HepG2 (cell line): ENCODE measurements at regions not wholly inside any gene's neighbourhood (a gene's known extent, or its start where the extent isn't known, plus 50 kb on each side); places are given as distances from the start of the nearest gene placed in this dataset.

ENCODE experiments used
- ATAC-seq: fragments of 200-7000 bp; cut with Tn5 transposase; 3 replicates; pipeline ENCODE4 v1.9.1; 2020; ENCODE audit warnings: mild to moderate bottlenecking, moderate library complexity
- BruUV-seq: library from RNA; stranded (reverse); fragments of 400-500 nt; replicated peaks from 2 replicates; lab custom pipeline; 2021; lab: Mats Ljungman, UMichigan
- CTCF ChIA-PET: fragments of 300-600 bp; formaldehyde crosslinking; extraction: SDS; loops from one replicate; lab custom pipeline; 2021; ENCODE audit warnings: low total read pairs, inconsistent platforms, low intra/inter-chr PET ratio; lab: Yijun Ruan, JAX
- POLR2A ChIA-PET: fragments of 350-600 bp; sonication (Branson Sonifier 250); formaldehyde crosslinking; loops from one replicate; lab custom pipeline; 2020; ENCODE audit warnings: antibody characterized with exemption, inconsistent platforms; lab: Yijun Ruan, JAX
- DNase-seq: peaks from one replicate; pipeline ENCODE4 v3.0.0-alpha.2; 2015; ENCODE audit warnings: low spot score
- FAIRE-seq: peaks from 3 replicates; lab custom pipeline; 2011; peaks lifted over from hg19 to GRCh38; lab: Jason Lieb, UNC
- H2AFZ ChIP-seq: one replicate; pipeline ENCODE4 v1.6.1; 2011; ENCODE audit warnings: low read length, inconsistent platforms
- H3K27ac ChIP-seq: fragments of 300-600 bp; 3 replicates; pipeline ENCODE4 v1.8.0; 2011; ENCODE audit warnings: mixed run types, mild to moderate bottlenecking, mixed read lengths, low read length, inconsistent platforms; ENCODE audit not compliant: insufficient read depth; ENCODE audit errors: extremely low read length
- H3K27me3 ChIP-seq, 2 experiments: fragments of 200-600 bp in 1 of 2; 2 replicates in 1 of 2; 3 replicates in 1 of 2; pipeline versions ENCODE4 v1.6.0 to v1.8.0; 2011; ENCODE audit warnings: low read length in 2 of 2, mild to moderate bottlenecking in 2 of 2, moderate library complexity in 2 of 2, inconsistent platforms in 1 of 2; ENCODE audit not compliant: insufficient read depth in 2 of 2, control insufficient read depth in 1 of 2
- H3K36me3 ChIP-seq, 2 experiments: fragments of 200-600 bp in 1 of 2; replicated peaks in 1 of 2; 2 replicates in 1 of 2; 3 replicates in 1 of 2; pipeline versions ENCODE4 v1.5.1 to v1.8.0; 2011; ENCODE audit warnings: low read length in 2 of 2, inconsistent platforms in 1 of 2; ENCODE audit not compliant: insufficient read depth in 2 of 2, control insufficient read depth in 1 of 2
- H3K4me1 ChIP-seq: 2 replicates; pipeline ENCODE4 v1.5.1; 2012; ENCODE audit warnings: low read length, inconsistent platforms; ENCODE audit not compliant: insufficient read depth
- H3K4me2 ChIP-seq: 2 replicates; pipeline ENCODE4 v1.6.0; 2011; ENCODE audit warnings: low read depth, low read length, inconsistent platforms
- H3K4me3 ChIP-seq, 3 experiments: fragments of 200-600 bp in 1 of 3; sonication (generic), shearing (Covaris generic) in 1 of 3; replicated peaks in 1 of 3; 2 replicates each; pipeline ENCODE4 v1.5.1; 2011 to 2016; ENCODE audit warnings: low read length in 3 of 3, inconsistent platforms in 2 of 3, low read depth in 2 of 3, mild to moderate bottlenecking in 2 of 3, control low read depth in 1 of 3, mixed read lengths in 1 of 3; ENCODE audit not compliant: insufficient read depth in 1 of 3
- H3K79me2 ChIP-seq: one replicate; pipeline ENCODE4 v1.6.1; 2011; ENCODE audit warnings: low read length, inconsistent platforms; ENCODE audit not compliant: insufficient read depth
- H3K9ac ChIP-seq: 2 replicates; pipeline ENCODE4 v1.6.0; 2011; ENCODE audit warnings: mild to moderate bottlenecking, low read depth, low read length, inconsistent platforms; ENCODE audit not compliant: insufficient read depth
- H3K9me3 ChIP-seq: 2 replicates; pipeline ENCODE4 v1.5.1; 2012; ENCODE audit warnings: mild to moderate bottlenecking, low read length
- H4K20me1 ChIP-seq: 2 replicates; pipeline ENCODE4 v1.6.0; 2011; ENCODE audit warnings: inconsistent platforms, mild to moderate bottlenecking, low read length, moderate library complexity; ENCODE audit not compliant: insufficient read depth
- CC2D1A ChIP-seq: sonication (generic); formaldehyde crosslinking; IDR thresholded peaks from 2 replicates; pipeline ENCODE4 v1.8.1; 2023; ENCODE audit warnings: mild to moderate bottlenecking, missing genetic modification reagents
- CHD2 ChIP-seq: IDR thresholded peaks from 2 replicates; pipeline ENCODE4 v1.6.1; 2011; ENCODE audit warnings: low read depth, low read length, improper control_type of control experiment
- HNRNPK ChIP-seq: fragments of 200-400 bp; formaldehyde crosslinking; IDR thresholded peaks from 2 replicates; pipeline ENCODE4 v1.6.1; 2018; ENCODE audit warnings: low read length, low read depth, moderate library complexity, mild to moderate bottlenecking; ENCODE audit not compliant: poor library complexity, severe bottlenecking
- LCORL ChIP-seq, 2 experiments: fragments of 450-650 bp in 1 of 2; sonication (generic) in 1 of 2; formaldehyde crosslinking in 1 of 2; IDR thresholded peaks; 2 replicates each; pipeline versions ENCODE4 v1.5.0 to v1.6.1; 2017 to 2020; ENCODE audit warnings: antibody characterized with exemption in 1 of 2, missing genetic modification reagents in 1 of 2
- MEIS1 ChIP-seq: sonication (generic); formaldehyde crosslinking; IDR thresholded peaks from 2 replicates; pipeline ENCODE4 v1.9.0; 2021; ENCODE audit warnings: mild to moderate bottlenecking, missing genetic modification reagents, moderate library complexity, borderline replicate concordance
- MTF2 ChIP-seq: sonication (generic); formaldehyde crosslinking; IDR thresholded peaks from 2 replicates; pipeline ENCODE4 v1.5.0; 2020; ENCODE audit warnings: missing genetic modification reagents, borderline replicate concordance
- NR2F2 ChIP-seq: IDR thresholded peaks from 2 replicates; pipeline ENCODE4 v1.6.1; 2012; ENCODE audit warnings: low read depth, inconsistent platforms, borderline replicate concordance
- SMAD1 ChIP-seq: sonication (generic); formaldehyde crosslinking; IDR thresholded peaks from 2 replicates; pipeline ENCODE4 v1.4.0; 2020; ENCODE audit warnings: missing genetic modification reagents, low read depth, mild to moderate bottlenecking, borderline replicate concordance
- TFE3 ChIP-seq: IDR thresholded peaks from 2 replicates; pipeline ENCODE4 v1.6.1; 2016
- ZEB1 ChIP-seq: IDR thresholded peaks from 2 replicates; pipeline ENCODE4 v1.6.1; 2012; ENCODE audit warnings: mild to moderate bottlenecking, low read depth, inconsistent platforms; ENCODE audit not compliant: insufficient replicate concordance
- ZNF17 ChIP-seq: sonication (generic); formaldehyde crosslinking; IDR thresholded peaks from 2 replicates; pipeline ENCODE4 v1.5.0; 2020; ENCODE audit warnings: mild to moderate bottlenecking, missing genetic modification reagents
- ZNF280B ChIP-seq: sonication (generic); formaldehyde crosslinking; IDR thresholded peaks from 2 replicates; pipeline ENCODE4 v1.5.0; 2020; ENCODE audit warnings: missing genetic modification reagents, mild to moderate bottlenecking, borderline replicate concordance
- ZNF574 ChIP-seq: sonication (generic); formaldehyde crosslinking; IDR thresholded peaks from 2 replicates; pipeline ENCODE4 v1.4.0; 2020; ENCODE audit warnings: missing genetic modification reagents
- ZNF737 ChIP-seq: sonication (generic); formaldehyde crosslinking; IDR thresholded peaks from 2 replicates; pipeline ENCODE4 v1.5.0; 2020; ENCODE audit warnings: missing genetic modification reagents, mild to moderate bottlenecking, borderline replicate concordance
- WGBS: methylation state at CpG from one replicate; pipeline ENCODE4 v1.1.6; 2017; ENCODE audit warnings: low lambda C conversion rate; 5-methylcytosine and 5-hydroxymethylcytosine counted together
- in situ Hi-C: cut with HindIII; loops from 2 replicates; pipeline ENCODE4 v1.10.0; 2017; ENCODE audit warnings: low pct_unique_long_range_greater_than_20kb; ENCODE audit not compliant: extremely low pct_ligation_motif_present
- intact Hi-C: fragments of 100-400 bp; cut with micrococcal nuclease; formaldehyde crosslinking; loops from one replicate; pipeline ENCODE4 v1.10.0; 2022; ENCODE audit not compliant: unreplicated experiment

GRCh38 chr3:106208967-106209366 lies 340.2 kb upstream of the CBLB start:
- Histone ChIP-seq H3K4me2 (no peak overlapping the region), H3K79me2 (no peaks in the 10 kb centered on the region), H3K9me3 (no peaks in the 10 kb centered on the region), H3K4me3 (no peak overlapping the region), H3K4me1 (no peaks in the 10 kb centered on the region), H3K27me3 (no peaks in the 10 kb centered on the region; a peak in 1 of 5 replicates), H3K9ac (no peak overlapping the region), H4K20me1 (no peaks in the 10 kb centered on the region), H2AFZ (no peak overlapping the region), H3K27ac (no peak overlapping the region), H3K36me3 (no peaks in the 10 kb centered on the region)
- FAIRE-seq (no peak), ATAC-seq (no peak), DNase-seq (no peak)
- no TSS peak for BruUV-seq
- WGBS: 0% methylated on average over 2 of the region's 2 CpGs
- TF ChIP-seq CHD2 (no peak), ZNF574 (CRISPR knock-in tag) (no peak), ZNF737 (CRISPR knock-in tag) (no peak), MEIS1 (CRISPR knock-in tag) (no peak), MTF2 (CRISPR knock-in tag) (no peak), NR2F2 (no peak), CC2D1A (no peak), ZNF280B (no peak), HNRNPK (no peak), SMAD1 (CRISPR knock-in tag) (no peak), ZNF17 (CRISPR knock-in tag) (no peak), LCORL (IDR thresholded peaks at IDR 0.05) (no peak), LCORL (CRISPR knock-in tag; IDR thresholded peaks at IDR 0.05) (no peak), ZEB1 (no peak), TFE3 (no peak)
- in situ Hi-C loops: no loop called here
- CTCF ChIA-PET: no interaction called here
- intact Hi-C loops: no loop called here
- POLR2A ChIA-PET: no interaction called here
